Upper lobe of left lung (tissue), 6 donors: ENCODE measurements at regions not wholly inside any gene's neighbourhood (a gene's known extent, or its start where the extent isn't known, plus 50 kb on each side); places are given as distances from the start of the nearest gene placed in this dataset.
A peak's percentile ranks its signal among the peaks of the same experiment; 100 is the strongest.

Source experiments
- ATAC-seq, 2 donors: fragments of 200-7000 bp; cut with Tn5 transposase; one replicate each; pipeline ENCODE4 v1.9.1; 2022; ENCODE audit warnings: mild to moderate bottlenecking in 2 of 2, moderate library complexity in 2 of 2; ENCODE audit not compliant: low FRiP score in 2 of 2
- DNase-seq, 2 donors: peaks; one replicate each; pipeline ENCODE4 v3.0.0-alpha.2; 2019 to 2020
- H3K27ac ChIP-seq, 4 donors: fragments of 200-600 bp; sonication (generic); one replicate each; pipeline ENCODE4 v1.5.1; 2016 to 2019
- H3K27me3 ChIP-seq, 4 donors: fragments of 200-600 bp; sonication (generic); one replicate each; pipeline ENCODE4 v1.5.1; 2017 to 2019
- H3K36me3 ChIP-seq, 4 donors: fragments of 200-600 bp; sonication (generic); one replicate each; pipeline ENCODE4 v1.5.1; 2016 to 2019
- H3K4me1 ChIP-seq, 4 donors: fragments of 200-600 bp; sonication (generic); one replicate each; pipeline ENCODE4 v1.5.1; 2018 to 2019
- H3K4me3 ChIP-seq, 4 donors: fragments of 200-600 bp; sonication (generic); one replicate each; pipeline ENCODE4 v1.5.1; 2017 to 2019; ENCODE audit warnings: mild to moderate bottlenecking in 2 of 4, moderate library complexity in 1 of 4
- H3K9me3 ChIP-seq, 4 donors: fragments of 200-600 bp; sonication (generic); one replicate each; pipeline ENCODE4 v1.5.1; 2018 to 2019
- EP300 ChIP-seq, 4 donors: sonication (generic); formaldehyde crosslinking; IDR thresholded peaks; one replicate each; pipeline ENCODE4 v1.5.1; 2017; ENCODE audit warnings: antibody characterized with exemption in 4 of 4, control low read depth in 2 of 4
- POLR2A ChIP-seq, 4 donors: fragments of 450-650 bp; IDR thresholded peaks; one replicate each; pipeline ENCODE4 v1.5.1; 2016 to 2017; ENCODE audit warnings: antibody characterized with exemption in 4 of 4, mild to moderate bottlenecking in 2 of 4
- POLR2AphosphoS5 ChIP-seq, 2 donors: sonication (generic); formaldehyde crosslinking; IDR thresholded peaks; one replicate each; pipeline ENCODE4 v1.5.1; 2017; ENCODE audit warnings: antibody characterized with exemption in 2 of 2
- WGBS, 2 donors: methylation state at CpG; one replicate each; pipeline ENCODE4 v1.1.5; 2017 to 2018; 5-methylcytosine and 5-hydroxymethylcytosine counted together
- TF ChIP-seq, protein P1 (sequence below), 6 experiments: fragments of 450-650 bp in 4 of 6; fragments of 200-600 bp in 2 of 6; sonication (generic) in 2 of 6; IDR thresholded peaks; one replicate each; pipeline ENCODE4 v1.5.1; 2016 to 2019; ENCODE audit warnings: antibody characterized with exemption in 6 of 6
- donor health status: DM: no; HTN: no; CAD: no; lungs with moderate emphysema.
- donor health status: DM: no; HTN: yes; CAD: no; lungs with severe emphysema.

DNA sequence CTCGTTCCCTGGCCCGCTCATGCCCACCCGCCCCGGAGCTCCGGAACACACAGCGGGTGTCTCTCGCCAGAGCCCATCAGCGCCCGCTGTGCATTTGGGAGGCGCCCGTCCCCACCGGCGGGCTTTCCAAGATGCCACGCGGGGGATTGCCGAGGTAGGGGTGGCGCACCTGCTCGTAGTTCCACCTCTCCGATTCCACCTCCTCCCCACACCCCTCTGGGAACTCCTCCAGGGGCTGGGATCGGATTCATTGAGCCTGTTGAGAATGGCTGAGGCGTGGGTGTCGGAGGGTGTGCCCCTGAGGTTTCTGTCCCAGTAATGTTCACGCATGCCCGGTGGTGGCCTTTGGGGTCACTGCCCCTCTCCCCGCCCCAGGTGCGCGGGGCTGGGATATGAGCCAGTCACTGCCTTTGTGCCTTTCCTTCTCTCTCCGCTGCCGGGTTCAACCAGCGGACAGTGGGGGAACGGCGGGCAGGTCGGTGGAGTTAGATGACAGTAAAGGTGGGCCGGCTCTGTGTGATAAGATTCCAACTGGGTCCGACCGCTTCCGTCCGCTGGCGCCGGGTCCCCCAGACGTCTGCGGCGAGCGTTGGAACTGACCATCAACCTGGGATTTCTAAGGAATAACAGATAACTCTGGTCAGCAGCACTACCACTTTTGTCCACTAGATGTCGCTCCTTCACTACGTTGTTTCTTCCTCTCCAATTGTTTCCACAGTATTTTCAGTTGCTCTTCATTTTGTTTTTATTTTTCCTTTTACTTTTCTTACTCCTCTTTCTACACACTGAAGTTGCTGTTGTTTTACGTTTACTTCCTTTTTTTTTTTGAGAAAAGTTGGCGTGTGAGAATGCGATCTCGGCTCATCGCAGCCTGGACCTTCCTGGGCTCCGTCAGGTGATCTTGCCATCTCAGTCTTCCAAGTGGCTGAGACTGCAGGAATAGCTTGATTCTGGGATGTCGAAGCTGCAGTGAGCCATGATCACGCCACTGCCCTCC, 178.1 kb upstream of the ALG10B start:
- peak overlapping the region in 1 of 4 donors; percentile 48 for H3K27ac ChIP-seq

DNA sequence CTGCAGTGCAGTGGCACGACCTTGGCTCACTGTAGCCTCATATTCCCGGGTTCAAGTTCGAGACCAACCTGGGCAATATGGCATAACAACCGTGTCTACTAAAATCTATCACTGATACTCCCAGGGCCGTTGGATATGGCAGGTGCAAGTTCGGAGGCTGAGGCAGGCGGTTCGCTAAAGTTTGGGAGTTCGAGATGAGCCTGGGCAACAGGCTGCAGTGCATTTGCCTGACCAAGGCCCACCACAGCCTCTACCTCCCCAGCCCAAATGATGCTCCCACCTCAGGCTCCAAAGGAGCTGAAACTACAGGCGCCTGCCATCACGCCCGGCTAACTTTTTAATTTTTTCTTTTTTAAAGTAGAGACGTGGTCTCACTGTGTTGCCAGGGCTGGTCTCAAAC, 177.1 kb upstream of the ALG10B start:
- Histone ChIP-seq H3K9me3 (no peaks in the 10 kb centered on the region), H3K4me1 (peaks cover 0 to 11% (median 2%) of the 10 kb centered on the region in 4 donors), H3K27me3 (peaks cover 0 to 5% (median 0%) of the 10 kb centered on the region in 4 donors), H3K27ac (no peak overlapping the region), H3K4me3 (no peak overlapping the region), H3K36me3 (no peaks in the 10 kb centered on the region)
- ATAC-seq (no peak), DNase-seq (no peak)
- no peak for TF ChIP-seq EP300 (IDR thresholded peaks at IDR 0.05)
- TF ChIP-seq, protein P1, sequence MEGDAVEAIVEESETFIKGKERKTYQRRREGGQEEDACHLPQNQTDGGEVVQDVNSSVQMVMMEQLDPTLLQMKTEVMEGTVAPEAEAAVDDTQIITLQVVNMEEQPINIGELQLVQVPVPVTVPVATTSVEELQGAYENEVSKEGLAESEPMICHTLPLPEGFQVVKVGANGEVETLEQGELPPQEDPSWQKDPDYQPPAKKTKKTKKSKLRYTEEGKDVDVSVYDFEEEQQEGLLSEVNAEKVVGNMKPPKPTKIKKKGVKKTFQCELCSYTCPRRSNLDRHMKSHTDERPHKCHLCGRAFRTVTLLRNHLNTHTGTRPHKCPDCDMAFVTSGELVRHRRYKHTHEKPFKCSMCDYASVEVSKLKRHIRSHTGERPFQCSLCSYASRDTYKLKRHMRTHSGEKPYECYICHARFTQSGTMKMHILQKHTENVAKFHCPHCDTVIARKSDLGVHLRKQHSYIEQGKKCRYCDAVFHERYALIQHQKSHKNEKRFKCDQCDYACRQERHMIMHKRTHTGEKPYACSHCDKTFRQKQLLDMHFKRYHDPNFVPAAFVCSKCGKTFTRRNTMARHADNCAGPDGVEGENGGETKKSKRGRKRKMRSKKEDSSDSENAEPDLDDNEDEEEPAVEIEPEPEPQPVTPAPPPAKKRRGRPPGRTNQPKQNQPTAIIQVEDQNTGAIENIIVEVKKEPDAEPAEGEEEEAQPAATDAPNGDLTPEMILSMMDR (IDR thresholded peaks at IDR 0.05) = no peak
- no peak for TF ChIP-seq POLR2A (IDR thresholded peaks at IDR 0.05)
- no peak for TF ChIP-seq POLR2AphosphoS5 (IDR thresholded peaks at IDR 0.05)
- 83 to 86% methylated on average over 13 of the region's 13 CpGs for WGBS, 2 donors

More for the DNA sequence above, 178.1 kb upstream of the ALG10B start:
- H3K4me1 ChIP-seq = peaks cover 0 to 11% (median 2%) of the 10 kb centered on the region in 4 donors
- peak overlapping the region in 3 of 4 donors; percentile 43 to 48 (median 45) for H3K4me3 ChIP-seq
- WGBS, 2 donors = 4 to 11% methylated on average over 26 to 51 of the region's 54 CpGs
- H3K9me3 ChIP-seq = no peaks in the 10 kb centered on the region
- H3K36me3 ChIP-seq = no peaks in the 10 kb centered on the region
- no peak for TF ChIP-seq EP300 (IDR thresholded peaks at IDR 0.05)
- TF ChIP-seq, protein P1 (IDR thresholded peaks at IDR 0.05) = peak; percentile 91 to 97 (median 94)
- peak; percentile 81 to 93 for ATAC-seq
- peak; percentile 60 to 88 for DNase-seq
- peaks cover 0 to 5% (median 0%) of the 10 kb centered on the region in 4 donors for H3K27me3 ChIP-seq

- TF ChIP-seq POLR2AphosphoS5 (IDR thresholded peaks at IDR 0.05) = no peak
- TF ChIP-seq, protein P1 (IDR thresholded peaks at IDR 0.05) = no peak
- no peak for TF ChIP-seq EP300 (IDR thresholded peaks at IDR 0.05)
- TF ChIP-seq POLR2A (IDR thresholded peaks at IDR 0.05) = no peak
- DNase-seq (no peak), ATAC-seq (no peak)
- Histone ChIP-seq H3K9me3 (peaks cover 0 to 2% (median under 1%) of the 10 kb centered on the region in 4 donors), H3K36me3 (no peaks in the 10 kb centered on the region), H3K27ac (no peak overlapping the region), H3K4me1 (peaks cover 0 to 11% (median 2%) of the 10 kb centered on the region in 4 donors), H3K4me3 (no peak overlapping the region), H3K27me3 (peaks cover 0 to 5% (median 0%) of the 10 kb centered on the region in 4 donors)
- WGBS, 2 donors = 91 to 94% methylated on average over 8 of the region's 8 CpGs
Measured at GRCh38 chr12:38141239-38141638, 175.3 kb upstream of the ALG10B start.

GRCh38 chr12:38141861-38142260, 174.7 kb upstream of the ALG10B start:
- 85 to 87% methylated on average over 8 to 9 of the region's 9 CpGs for WGBS, 2 donors
- no peak for TF ChIP-seq POLR2AphosphoS5 (IDR thresholded peaks at IDR 0.05)
- TF ChIP-seq, protein P1 (IDR thresholded peaks at IDR 0.05) = no peak
- TF ChIP-seq POLR2A (IDR thresholded peaks at IDR 0.05) = no peak
- no peak for TF ChIP-seq EP300 (IDR thresholded peaks at IDR 0.05)
- no peaks in the 10 kb centered on the region for H3K36me3 ChIP-seq
- DNase-seq (no peak), ATAC-seq (no peak)
- H3K4me1 ChIP-seq = peaks cover 0 to 11% (median 2%) of the 10 kb centered on the region in 4 donors
- peaks cover 0 to 8% (median 3%) of the 10 kb centered on the region in 4 donors for H3K9me3 ChIP-seq
- H3K27me3 ChIP-seq = peaks cover 0 to 5% (median 0%) of the 10 kb centered on the region in 4 donors
- H3K27ac ChIP-seq = no peak overlapping the region
- no peak overlapping the region for H3K4me3 ChIP-seq
